SH-SY5Y (cell line): ENCODE measurements at regions not wholly inside any gene's neighbourhood (a gene's known extent, or its start where the extent isn't known, plus 50 kb on each side); places are given as distances from the start of the nearest gene placed in this dataset.

Experiments
- GATA2 ChIP-seq: IDR thresholded peaks from 2 replicates; pipeline ENCODE4 v1.6.1; 2011; ENCODE audit warnings: mild to moderate bottlenecking, low read depth, low read length
- GATA3 ChIP-seq: IDR thresholded peaks from 2 replicates; pipeline ENCODE4 v1.6.1; 2011; ENCODE audit warnings: low read depth, mild to moderate bottlenecking, low read length, moderate library complexity

DNA sequence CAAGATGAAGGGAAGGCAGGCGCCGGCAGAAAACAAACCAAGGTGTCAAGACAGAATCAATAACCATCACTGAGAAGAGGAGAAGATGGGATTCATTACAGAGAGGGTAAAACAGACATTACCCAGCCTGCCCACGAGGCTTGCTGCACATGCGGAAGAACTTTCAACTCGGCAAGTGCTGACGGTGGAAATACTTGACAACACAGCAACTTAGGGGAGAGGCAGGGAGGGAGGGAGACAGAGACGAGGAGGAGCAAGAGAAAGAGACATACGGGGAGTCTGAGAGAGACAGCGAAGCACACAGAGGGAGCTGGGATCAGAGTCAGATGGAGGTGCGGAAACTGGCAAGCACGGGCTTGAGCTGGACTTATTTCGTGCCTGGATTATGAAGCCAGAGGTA, 129.3 kb upstream of the NECTIN1 start:
- no peak for TF ChIP-seq GATA3
- TF ChIP-seq GATA2, result no peak
